Stimulated activated CD8-positive, alpha-beta memory T cell treated with anti-CD3 and anti-CD28 coated beads, Interleukin-4, amount 100 ng/mL, for 48 hours (primary cell): ENCODE measurements at regions not wholly inside any gene's neighbourhood (a gene's known extent, or its start where the extent isn't known, plus 50 kb on each side); places are given as distances from the start of the nearest gene placed in this dataset.
"Not testable (repeated sequence)": the region's sequence is repeated elsewhere in the genome, so short reads cannot be mapped to it uniquely, and the experiment has no call there.

Experiments
- DNase-seq: peaks from one replicate; pipeline ENCODE4 v3.0.0-alpha.2; 2020

DNA sequence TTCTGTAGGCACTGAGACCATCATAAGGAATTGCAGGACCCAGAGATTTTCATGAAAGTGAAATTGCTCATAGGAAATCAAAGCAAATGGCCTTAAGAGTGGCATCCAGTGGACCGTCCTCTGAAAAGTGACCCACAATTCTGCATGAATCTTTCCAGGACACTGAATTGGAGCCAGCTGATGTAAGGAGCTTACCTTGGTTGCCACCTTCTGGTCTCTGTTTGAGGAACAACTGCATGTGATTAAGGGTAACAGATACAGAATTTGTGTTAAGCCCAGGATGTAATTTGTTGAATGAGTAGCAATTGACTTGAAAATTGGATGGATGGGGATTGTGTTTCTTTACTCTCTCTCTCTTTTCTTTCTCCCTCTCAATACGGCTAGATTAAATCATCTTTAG lies 49.9 kb upstream of the GAS1 start:
- DNase-seq = no peak

DNA sequence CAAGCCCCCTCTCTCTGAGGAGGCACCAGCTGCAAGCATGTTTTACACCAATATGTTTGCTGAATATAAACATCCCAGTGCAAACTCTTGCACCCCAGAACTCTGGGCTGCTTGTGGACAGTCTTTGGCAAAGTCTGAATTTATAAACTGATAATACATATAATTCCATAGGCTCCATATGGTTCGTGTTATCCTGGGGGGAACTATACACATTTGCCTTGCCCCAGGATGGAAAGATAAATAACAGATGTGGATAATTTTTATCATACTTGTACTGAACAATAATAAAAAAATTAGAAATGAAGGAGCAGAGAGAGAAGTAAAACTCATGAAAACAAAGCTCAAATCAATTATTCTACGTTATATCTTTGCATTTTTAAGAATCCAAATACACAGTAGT lies 50.6 kb upstream of the GAS1 start:
- DNase-seq = no peak

DNA sequence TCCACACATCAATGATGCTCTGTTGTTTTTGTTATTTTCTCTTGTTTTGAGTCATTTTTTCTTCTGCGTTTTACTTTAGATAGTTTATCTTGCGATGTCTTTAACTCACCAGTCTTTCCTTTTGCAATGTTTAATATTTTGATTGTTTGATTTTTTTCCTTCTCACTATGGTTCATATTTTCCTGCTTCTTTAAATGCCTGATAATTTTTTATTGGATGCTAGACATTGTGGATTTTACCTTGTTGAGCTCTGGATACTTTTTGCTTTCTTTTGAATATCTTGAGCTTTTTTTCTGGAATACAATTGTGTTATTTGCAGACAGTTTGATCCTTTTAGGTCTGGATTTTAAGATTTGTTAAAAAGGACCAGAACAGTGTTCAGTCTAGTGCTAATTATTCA lies 55.2 kb upstream of the GAS1 start:
- no peak for DNase-seq

DNA sequence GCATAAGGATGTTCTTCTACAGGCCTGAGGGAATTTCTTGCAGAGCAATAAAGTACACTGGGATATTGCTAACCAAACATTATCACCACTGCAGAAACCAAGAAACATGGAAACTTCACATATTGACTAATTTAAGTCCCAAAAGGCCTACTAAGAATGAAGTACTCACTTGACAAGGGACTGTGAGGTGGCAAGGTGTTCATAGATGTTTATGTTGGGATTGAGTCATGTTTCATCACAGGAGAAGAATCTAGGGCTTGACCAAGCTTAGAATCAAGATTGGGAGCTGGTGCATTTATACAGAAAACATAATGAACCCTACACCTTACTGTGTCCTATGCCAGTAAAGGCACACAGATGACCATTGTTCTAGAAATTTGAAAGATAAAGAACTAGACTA lies 56.7 kb upstream of the GAS1 start:
- DNase-seq = no peak

DNA sequence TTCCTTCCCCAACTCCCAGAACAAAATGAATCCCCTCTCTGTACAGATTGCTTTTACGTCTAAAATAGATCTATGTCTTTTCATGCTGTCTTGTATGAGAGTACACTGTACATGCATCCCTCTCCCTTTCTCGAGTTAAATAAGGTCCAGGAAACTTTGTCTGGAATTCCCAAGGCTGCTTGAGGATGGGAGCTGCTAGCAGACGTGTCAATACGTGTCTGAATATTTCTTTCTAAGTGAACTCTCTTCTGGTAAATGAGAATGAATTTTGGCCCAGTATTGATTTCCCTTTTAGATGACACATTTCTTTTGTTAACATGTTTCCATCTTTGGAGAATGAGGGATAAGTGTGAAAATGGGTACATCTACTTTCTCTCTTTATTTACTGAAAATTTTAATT lies 59.6 kb upstream of the GAS1 start:
- DNase-seq = no peak

DNA sequence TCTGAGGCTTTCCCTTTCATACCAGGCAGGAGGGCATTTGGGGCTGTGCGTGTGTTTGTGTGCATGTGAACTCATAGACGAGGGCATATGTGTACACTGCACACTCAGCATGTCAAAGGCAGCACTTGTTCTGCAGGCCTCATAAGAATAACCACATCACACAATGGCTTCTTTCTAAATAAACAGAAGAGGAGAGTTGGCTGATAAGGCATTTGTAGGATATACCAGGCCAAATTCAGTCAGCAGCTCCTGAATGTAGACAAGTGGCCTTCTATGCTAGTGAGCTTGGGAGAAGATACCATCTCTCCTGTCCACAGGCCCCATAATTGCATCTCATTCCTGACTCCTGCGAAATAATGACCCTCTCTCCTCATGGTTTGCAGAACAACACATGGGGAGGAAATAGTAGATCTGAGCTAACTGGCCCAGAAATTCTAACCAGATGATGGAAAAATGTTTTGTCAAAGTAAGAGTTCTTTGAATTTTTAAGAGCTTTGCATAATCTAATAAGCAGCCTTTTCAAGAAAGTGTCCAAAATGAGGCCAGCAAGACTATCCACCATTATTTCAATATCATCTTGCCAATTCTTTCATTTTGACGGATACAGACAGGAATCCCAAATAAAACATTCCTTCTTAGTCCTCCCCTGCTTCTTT lies 60.5 kb upstream of the GAS1 start:
- DNase-seq = no peak

DNA sequence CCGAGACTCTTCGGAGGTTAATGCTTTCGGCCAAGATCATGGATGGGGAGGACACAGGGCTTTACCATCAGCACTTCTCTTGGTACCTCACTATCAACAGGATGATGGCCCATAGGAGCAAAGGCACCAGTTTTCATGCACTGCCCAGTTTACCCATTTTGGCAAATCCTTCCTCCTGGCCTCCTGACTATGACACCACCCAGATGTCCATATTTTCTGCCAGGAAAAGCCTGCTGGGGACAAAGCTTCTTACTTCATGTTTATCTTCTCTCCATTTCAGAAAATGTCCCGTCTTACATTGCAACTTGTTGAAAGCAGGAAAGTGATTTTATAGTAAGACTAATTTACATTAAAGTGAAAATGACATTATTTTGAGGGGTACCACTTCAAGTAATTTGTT lies 61.4 kb upstream of the GAS1 start:
- DNase-seq = no peak

DNA sequence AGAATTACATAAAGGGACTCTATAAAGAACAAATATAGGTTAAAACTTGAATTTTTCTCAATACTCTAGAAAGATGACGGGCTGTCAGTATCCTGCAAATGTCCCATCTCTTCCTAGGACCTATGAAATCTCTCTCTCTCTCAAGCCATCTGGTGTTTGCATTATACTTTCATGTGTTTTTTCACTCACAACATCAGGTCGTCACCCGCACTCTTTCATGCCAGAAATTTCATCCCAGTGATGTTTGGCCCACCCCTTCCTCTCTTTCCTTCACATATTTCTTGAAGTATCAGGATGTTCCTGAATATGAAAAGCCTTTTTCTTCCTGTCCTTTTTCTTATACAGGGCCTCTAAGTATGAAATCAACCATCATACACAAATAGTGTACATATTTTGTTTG lies 63.3 kb upstream of the GAS1 start:
- DNase-seq = no peak

DNA sequence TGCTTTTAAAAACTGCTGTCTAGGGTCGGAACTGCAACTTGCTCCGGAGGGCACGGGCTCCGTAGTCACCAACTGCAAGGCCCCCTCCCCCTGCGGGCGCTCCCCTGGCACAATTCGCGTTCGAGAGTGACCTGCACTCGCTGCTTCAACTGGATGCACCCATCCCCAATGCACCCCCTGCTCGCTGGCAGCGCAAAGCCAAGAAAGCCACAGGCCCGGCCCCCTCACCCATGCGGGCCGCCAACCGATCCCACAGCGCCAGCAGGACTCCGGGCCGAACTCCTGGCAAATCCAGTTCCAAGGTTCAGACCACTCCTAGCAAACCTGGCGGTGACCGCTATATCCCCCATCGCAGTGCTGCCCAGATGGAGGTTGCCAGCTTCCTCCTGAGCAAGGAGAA lies 64.2 kb upstream of the GAS1 start:
- DNase-seq = no peak

DNA sequence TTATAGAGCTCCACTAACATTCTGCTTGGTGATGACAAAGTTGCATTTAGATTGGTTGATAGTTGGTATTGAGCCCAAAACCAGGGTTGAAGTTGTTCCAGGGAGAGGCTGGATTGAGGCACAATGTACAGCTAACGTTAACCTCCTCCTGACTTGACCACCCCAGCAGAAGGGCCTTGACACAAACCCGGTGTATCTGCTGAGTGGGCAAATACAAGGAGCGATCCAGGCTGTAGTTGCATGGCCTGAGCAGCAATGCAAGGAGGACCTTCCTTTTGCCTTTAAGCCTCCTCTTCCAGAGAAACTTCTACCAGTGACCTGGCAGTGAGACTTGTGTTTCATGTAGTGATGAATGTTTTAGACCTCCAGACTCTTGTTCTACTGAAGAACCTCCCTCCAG lies 66.2 kb upstream of the GAS1 start:
- no peak for DNase-seq

DNA sequence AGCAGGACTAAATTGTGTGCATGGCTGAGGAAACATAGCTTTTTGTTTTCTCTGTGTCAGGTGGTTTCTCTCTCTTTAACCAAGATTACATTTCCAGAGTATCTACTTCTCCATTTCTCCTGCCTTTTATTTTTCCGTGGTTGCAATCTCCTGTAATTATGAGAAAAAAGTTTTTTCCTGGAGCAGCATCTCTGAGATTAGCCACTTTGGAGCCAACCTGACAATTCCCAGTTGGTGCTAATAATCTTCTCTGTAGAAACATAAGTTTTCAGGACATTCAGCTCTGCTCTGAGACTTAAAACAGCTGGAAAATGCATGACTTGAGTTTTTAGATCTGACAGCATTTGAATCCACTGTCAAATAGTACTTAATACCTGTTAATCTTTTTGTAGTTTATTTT lies 67.1 kb upstream of the GAS1 start:
- DNase-seq = no peak

DNA sequence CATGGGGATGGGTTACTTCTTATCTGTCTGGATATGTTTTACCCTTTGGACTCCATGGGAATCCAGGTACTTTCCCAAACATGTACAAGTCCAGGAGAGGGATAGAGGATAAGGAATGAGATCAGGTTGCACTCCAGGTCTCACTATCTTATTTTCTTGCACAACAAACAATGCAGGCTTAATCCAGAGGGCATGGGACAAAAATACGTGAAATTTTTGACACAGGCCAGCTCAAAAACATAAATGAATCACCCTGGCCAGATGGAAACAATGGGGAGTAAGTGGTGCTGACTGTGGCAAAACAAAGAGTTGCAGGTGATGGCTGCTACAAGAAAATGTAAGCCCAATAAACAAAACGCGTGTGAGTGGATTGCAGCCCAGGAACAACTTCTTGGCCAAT lies 69.4 kb upstream of the GAS1 start:
- no peak for DNase-seq

DNA sequence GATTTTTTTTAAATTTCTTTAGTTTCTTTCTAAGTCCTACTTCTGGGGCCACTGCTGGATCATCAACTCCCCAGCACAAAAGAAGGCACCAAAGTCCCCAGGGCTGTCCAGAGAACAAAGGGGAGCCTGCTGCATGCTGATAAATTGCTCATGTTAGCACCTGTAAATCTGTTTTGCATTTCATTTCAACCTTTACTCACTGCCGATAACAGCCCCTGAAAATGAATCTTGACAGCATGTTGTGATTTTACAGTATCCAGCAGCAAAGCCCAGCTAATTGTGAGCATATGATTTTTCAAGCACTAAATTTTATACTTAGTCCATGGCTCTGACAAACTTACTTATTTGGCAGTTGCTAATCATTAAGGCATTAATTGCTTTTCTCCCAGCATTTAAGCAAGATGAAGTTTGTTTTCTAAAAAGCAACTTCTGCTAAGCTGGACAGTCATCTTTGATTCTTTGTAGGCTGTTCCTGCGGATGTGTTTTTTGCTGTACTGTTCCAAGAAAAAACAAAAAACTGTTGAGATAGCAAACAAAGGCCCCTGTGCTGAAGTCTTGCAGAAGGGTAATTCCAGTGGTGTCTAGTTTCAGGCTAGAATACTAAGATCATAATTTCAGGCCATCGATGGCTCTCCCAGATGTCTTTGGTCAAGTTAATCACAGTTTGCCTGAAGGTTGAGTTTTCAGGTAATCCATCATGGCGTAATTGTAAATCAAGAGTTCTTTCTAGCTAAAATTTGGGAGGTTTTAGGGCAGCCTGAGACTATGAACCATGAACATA lies 73.1 kb upstream of the GAS1 start:
- no peak for DNase-seq

DNA sequence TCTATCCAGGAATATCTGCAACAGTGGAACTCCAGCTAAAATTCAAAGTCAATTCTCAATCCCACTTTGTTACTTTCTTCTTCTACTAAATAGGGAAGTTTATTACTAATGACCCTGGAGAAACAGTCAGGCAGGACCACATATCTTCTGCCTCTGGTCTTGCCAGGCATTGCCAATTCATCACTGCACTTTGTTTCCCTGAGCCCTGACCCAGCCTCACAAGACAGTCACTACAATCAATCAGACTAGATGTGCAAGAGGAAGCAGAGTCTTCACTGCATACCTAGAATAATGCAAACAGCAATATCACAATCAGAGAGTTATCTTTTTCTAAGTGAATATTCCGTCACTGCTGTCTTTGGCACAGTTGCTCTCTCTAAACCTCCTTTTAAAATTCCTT lies 74.9 kb upstream of the GAS1 start:
- no peak for DNase-seq

DNA sequence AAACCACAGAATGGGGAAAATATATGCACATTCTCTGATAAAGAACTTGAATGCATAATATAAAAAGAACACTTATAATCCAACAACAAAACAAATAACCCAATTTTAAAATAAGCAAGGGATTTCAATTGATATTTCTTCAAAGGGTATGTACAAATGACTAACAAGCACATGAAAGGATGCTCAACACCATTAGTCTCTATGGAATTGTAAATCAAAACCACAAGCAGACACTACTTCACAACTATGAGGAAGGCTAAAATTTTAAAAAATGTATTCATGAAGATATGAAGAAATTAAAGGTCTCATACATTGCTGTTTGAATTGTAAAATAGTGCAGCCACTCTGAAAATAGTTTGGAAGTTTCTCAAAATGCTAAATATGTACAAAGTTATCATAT lies 78.9 kb upstream of the GAS1 start:
- no peak for DNase-seq

DNA sequence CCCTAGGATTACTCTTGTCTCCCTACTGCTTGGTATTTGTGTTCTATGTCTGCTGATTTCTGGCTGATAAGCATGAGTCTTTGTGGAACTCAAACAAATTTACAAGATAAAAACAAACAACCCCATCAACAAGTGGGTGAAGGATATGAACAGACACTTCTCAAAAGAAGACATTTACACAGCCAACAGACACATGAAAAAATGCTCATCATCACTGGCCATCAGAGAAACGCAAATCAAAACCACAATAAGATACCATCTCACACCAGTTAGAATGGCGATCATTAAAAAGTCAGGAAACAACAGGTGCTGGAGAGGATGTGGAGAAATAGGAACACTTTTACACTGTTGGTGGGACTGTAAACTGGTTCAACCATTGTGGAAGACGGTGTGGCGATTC lies 81.5 kb upstream of the GAS1 start:
- not testable (repeated sequence) for DNase-seq

DNA sequence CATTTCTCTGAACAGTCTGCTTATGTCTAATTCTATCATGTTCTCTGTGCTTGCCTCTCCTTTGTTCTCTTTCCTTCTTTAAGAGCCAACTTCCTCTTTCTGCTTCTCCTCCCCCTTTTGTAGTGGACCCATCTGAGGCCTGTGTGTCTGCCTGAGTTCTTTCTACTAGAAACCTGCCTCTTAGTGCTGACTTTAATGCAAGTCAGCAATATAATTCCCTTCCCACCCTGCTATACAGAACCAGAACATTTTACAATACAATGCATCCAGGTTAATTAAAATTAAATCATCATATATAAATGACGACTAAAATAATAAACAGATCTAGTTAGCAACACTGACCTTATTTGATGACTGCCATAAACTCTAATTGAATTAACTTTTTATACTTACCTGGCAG lies 82.6 kb upstream of the GAS1 start:
- DNase-seq = no peak

DNA sequence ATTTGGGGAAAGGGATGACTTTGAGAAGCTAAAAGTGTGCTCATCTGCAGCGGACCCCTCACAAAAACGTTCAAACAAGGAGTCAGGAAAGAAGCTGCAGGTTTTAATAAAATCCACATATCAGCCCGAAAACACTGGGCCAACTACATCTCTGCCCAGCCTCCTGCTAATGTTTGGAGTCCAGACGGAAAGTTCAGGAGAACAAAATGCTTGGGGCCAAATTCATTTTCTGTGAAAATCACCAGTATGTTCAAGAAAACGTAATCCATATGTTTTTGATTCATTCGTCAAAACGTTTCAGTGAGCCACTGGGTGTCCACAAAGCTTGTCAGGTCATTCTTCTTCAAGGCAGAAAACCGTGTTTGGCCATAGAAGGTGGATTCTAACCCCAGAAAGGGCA lies 87.5 kb upstream of the GAS1 start:
- no peak for DNase-seq

DNA sequence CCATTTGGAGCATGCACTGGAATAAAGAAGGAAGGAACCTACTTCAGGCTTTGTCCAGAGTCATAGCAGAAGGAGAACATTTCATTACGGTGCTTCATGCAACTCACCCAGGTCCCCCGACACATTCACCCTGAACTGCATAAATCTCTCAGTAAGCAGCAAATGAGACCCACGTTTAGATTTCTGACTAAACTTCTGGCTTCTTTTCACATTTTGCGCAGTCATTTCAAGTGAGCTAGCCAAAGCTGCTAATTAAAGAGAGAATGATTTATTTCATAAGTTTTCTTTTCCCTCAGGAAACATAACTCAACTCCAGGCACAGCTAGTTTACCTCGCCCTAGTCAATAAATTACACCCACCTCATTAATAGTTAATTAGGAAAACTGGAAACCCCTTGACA lies 88.6 kb upstream of the GAS1 start:
- no peak for DNase-seq

DNA sequence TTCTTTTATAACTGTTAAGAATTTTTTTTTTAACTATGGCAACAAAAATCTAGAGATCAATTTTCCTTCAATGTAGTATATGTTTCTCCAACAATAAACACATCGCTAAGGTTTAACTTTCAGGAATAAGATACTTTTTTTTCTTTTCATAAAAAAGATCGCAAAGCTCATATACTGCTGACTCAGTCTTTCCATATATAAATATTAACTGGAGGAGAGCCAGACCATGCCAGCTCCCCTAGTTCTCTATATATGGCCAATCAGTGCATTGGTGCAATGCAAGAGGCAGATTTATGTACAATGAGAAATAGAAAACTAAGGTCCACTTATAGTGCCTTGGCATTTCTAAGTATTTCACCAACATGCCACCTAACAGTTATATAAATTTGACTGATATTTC lies 89.2 kb upstream of the GAS1 start:
- no peak for DNase-seq

DNA sequence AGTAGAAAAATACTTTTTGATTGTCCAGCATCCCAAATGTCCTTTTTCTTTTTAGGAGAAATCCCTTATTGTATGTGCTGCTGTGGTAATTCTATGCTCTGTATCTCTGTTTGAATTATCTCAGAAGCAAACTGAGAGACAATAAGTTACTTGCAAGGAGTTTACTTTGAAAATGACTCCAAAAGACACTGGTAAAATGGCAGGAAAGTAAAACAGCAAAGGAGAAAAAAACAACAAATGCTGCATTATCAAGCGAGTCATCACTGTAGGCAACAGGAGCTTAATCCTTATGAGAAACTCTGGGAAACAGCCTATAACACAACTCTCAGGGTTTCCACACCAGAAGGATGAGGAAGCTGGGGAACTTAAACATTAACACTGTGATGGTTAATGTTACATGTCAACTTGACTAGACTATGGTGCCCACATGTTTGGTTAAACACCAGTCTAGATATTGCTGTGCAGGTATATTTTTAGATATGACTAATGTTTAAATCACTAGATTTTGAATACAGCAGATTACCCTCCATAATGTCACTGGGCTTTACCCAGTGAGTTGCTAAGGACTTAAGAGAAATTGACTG lies 92.6 kb upstream of the GAS1 start:
- no peak for DNase-seq

DNA sequence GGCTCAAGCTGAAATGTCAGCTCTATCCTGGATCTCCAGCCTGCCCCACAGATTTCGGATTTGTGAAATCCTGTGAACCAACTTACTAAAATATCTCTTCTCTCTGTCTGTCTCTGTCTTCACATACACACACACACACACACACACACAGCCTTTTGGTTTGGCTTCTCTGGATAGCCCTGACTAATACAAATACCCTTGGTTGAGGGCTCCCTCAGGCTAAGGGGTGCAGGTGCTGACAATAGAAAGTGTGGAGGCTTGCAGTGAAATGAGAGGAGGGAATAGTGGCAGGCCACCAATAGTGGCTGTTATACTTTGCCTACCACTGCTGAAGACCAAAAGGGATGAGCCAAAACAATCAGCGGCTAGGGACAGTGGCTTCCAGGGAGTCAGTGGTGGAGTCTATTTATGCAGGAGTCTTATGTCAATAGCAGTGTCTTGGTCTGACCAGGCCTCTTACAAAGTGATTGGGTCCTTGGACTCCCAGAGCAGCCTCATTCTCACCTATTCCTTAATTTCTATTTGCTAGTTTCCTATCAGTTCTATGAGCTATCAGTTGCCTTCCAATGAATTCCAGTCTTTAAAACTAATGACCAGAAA lies 93.2 kb upstream of the GAS1 start:
- DNase-seq = no peak

DNA sequence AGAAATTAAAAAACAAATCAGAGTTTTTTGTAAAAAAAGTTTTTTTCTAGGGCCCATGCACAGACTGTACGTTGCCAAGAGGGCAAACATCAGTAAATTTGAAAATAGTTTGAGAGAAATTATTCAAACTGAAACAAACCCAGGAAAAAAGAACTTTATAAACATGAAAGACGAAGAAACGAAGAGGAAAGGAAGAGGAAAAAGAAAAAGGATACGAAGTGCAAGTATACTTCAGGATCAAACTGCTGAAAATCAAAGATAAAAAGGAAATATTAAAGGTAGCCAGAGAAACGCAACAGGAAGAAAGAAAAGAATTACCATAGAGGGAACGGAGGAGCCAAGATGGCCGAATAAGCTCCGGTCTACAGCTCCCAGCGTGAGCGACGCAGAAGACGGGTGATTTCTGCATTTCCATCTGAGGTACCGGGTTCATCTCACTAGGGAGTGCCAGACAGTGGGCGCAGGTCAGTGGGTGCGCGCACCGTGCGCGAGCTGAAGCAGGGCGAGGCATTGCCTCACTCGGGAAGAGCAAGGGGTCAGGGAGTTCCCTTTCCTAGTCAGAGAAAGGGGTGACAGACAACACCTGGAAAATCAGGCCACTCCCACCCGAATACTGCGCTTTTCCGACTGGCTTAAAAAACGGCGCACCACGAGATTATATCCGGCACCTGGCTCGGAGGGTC lies 94.4 kb upstream of the GAS1 start:
- not testable (repeated sequence) for DNase-seq
